GM21381 (cell line): ENCODE measurements at regions not wholly inside any gene's neighbourhood (a gene's known extent, or its start where the extent isn't known, plus 50 kb on each side); places are given as distances from the start of the nearest gene placed in this dataset.

Source experiments
- ATAC-seq: cut with Tn5 transposase; IDR thresholded peaks from one replicate; pipeline ENCODE4 v1.9.1; 2021; ENCODE audit warnings: mild to moderate bottlenecking, moderate library complexity; ENCODE audit not compliant: unreplicated experiment

DNA sequence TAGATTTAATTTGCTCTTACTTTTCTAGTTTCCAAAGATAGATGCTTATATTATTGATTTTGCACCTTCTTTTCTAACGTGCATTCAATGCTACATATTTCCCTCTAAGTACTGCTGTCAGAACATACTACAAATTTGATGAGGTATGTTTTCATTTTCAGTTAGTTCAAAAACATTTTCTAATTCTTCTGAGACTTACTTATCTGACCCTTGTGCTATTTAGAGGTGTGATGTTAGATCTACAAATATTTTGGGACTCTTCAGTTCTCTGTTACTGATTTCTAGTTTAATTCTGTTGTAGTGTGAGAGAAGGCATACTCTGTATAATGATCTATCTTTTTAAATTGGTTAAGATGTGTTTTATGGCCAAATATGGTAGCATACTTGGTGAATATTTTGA lies 97.8 kb upstream of the TMEM168 start:
- no peak for ATAC-seq

DNA sequence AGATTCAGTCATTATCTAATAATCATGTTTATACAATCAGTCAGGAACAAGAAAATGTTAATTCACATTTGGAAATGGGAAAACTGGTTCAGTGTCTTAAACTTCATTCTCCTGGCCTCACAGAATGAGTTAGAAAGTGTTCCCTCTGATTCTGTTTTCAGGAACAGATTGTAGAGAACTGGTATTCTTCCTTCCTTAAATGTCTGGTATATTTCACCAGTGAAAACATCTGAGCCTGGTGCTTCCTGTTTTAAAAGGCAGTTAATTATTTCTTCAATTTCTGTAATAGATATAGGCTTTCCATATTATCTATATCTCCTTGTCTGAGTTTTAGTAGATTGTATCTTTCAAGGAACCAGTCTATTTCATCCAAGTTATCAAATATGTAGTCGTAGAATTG lies 97.1 kb upstream of the TMEM168 start:
- ATAC-seq = no peak

DNA sequence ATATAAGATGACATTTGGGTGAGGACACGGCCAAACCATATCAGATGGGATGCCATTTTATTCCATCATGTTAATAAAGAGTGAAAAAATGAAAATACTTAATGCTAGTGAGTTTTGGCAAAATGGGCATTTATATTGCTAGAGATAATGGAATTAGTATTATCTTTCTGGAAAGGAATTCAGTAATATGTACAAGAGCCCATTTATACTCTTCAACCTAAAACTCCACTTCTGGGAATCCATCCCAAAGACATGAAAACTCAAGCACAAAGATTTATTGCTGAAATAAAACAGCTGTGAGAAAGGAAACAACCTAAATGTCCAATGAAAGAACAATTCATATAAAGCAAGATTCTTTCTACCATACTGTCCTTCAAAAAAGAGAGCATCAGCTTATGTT lies 96.0 kb upstream of the TMEM168 start:
- no peak for ATAC-seq

GRCh38 chr7:112882991-112883390 lies 92.8 kb upstream of the TMEM168 start:
- no peak for ATAC-seq

DNA sequence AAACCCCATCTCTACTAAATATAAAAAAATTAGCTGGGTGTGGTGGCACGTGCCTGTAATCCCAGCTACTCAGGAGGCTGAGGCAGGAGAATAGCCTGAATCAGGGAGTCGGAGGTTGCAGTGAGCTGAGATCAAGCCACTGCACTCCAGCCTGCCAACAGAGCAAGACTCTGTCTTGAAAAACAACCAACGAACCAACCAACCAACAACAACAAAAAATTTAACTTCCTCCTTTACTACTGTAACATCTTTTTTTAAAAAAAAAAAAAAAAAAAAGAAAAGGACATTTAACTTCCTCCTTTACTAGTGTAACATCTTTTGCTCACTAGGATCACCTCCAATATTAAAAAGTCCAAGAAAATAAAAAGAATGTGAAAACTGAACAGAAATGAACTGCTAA lies 92.3 kb upstream of the TMEM168 start:
- ATAC-seq = no peak

DNA sequence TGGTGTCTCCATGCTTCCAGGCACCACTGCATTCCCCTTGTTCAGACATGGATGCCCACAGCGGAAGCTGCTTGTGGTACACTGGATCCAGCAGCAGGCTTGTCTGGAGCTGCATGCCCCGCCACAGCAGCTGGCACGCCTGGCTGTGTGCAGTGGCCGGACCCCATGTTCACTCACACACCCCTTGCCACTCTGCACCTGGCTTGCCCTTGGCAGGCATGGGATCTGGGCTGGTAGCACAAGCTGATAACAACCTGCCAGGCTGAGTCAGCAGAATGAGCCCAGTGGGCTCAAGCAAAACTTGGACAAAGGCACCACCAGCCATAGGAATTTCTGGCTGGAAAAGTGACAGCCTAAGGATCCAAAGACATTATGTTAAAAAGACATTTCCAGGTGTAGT lies 91.8 kb upstream of the TMEM168 start:
- no peak for ATAC-seq

DNA sequence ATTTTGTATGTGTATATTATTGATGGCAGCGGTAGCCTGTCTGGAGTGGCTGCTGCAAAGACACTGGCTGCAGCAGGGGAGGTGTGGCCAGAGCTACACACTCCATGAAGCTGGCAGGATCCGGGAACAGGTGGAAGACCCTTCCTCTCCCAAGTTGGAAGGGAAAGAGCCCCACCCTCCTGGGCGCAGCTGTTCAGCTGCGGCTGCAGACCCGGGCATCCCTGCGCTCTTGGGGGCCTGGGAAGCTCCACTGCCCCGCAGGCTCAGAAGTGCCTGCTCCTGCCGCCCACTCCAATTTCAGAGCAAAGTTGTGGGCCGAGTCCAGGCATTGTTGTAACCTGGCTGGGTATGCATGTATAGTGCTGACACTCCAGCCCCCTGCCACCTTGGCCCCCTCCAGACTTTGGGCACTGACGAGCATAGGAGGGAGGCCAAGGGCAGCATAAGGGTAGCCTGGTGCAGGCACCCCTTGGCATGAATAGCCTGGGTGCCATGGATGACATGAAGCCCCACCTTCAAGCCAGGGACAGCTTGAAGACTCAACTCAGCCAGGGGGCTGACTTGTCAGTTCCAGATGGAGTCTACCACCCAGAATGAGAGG lies 90.7 kb upstream of the TMEM168 start:
- ATAC-seq = no peak

DNA sequence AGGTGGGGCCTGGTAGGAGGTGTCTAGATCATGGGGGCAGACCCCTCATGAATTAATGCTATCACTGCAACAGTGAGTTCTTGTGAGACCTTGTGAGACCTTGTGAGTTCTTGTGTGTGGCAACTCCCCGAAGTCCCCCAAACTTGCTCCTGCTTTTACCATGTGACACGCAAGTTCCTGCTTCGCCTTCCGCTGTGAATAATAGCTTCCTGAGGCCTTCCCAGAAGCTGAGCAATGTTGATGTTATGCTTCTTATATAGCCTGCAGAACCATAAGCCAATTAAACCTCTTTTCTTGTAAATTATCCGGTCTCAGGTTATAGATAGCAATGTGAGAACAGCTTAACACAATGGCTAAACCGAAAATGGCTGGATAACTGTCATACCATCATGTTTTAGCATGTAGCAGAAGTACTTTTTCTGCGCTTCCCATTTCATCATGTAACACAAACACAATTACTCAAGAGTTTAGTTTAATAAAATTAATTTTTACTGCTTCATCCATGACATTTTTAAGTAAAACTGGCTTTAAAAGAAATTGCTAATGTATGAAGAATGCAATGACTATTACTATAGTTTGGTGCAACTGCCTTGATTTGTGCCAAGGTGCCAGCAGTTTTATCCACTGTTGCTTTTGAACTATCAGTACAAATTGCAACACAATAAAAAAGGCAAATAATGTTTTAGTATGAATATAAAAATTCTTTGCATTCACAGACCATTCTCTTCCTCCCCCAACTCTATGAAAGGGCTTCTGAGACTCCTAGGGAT lies 87.7 kb upstream of the TMEM168 start:
- ATAC-seq = no peak

DNA sequence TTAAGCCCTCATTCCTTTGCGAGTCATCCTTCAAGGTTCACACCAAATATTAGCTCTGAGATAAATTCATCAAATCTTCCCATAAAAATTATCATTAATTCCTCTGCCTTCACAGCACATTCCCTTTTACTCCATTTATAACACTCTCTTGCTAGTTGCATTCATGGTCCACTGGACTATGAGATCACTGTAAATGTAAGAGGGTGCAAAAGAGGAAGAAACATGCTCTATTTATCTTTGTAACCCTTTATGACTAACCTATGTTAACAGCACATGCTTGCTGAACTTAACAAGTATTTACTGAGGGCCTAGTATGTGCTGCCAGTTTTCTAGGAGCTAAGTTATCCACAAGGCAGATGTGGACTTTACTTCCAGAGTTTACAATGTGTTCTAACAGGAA lies 86.7 kb upstream of the TMEM168 start:
- no peak for ATAC-seq

DNA sequence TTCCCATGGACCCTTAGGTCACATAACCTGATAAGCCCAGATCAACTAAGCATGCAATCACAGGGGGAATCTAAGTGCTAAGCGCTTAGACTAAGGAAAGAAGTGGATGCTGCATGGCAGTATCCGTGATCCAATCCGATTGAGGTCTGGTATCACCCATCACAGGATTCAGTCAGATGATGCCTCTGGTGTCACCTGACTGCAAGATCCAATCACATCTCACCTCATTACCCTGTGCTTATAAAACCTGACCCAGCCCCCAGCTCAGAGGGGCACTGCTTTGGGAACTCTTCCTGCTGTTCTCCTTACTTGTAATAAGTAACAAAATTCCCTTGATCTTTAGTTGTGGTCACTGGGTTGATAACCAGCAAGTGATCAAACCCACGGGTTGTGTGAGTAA lies 84.7 kb upstream of the TMEM168 start:
- no peak for ATAC-seq

GRCh38 chr7:112873831-112874553 lies 83.8 kb upstream of the TMEM168 start:
- no peak for ATAC-seq

DNA sequence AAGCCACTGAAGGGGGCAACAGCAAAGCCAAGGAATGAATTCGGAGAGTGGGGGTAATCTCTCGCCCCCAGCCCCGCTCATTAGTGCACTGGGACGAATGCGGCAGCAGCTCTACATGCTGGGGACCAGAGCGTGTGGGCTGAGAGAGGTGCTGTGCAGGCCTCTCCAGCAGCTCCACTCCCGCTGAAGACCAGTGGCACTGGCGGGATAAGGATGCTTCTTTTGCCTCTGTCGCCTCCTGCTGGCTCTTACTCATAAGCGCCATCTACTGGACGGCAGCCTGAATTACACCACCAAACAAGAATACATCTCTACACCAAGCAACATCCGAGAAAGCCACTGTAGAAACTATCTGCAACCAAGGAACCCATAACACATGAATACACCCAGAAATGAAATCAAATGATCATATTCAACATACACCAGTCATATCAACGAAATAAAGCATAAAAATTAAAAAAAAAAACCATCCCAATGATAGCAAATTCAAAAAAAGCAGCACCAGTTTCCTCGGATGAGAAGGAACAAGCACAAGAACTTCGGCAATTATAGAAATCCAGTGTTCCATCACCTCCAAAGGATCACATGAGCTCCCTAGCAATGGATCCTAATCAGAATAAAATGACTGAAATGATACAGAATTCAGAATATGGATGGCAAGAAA lies 79.0 kb upstream of the TMEM168 start:
- ATAC-seq = no peak

- ATAC-seq = no peak
These were observed 78.4 kb upstream of the TMEM168 start for GRCh38 chr7:112868609-112869008.

DNA sequence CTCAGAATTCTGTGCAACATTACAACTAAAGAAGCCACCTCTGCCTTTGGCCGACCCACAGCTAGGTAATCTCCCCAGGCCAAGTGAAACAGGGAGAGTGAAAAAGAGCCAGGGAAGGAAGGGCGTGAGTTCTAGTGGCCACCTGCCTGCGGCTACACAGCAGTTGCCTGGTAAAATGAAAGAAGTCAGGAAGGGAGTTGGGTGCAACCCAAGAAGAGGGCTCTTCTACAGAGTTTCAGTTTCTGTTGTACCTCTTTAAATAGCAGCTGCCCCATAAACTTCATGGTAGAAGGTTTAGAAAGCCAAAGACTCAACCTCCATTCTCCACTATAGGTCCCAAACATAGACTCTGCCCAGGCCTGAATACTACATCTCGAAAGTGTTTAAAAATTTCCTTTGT lies 76.2 kb upstream of the TMEM168 start:
- peak; percentile 100 for ATAC-seq

GRCh38 chr7:112864380-112864779 lies 74.2 kb upstream of the TMEM168 start:
- ATAC-seq = no peak

DNA sequence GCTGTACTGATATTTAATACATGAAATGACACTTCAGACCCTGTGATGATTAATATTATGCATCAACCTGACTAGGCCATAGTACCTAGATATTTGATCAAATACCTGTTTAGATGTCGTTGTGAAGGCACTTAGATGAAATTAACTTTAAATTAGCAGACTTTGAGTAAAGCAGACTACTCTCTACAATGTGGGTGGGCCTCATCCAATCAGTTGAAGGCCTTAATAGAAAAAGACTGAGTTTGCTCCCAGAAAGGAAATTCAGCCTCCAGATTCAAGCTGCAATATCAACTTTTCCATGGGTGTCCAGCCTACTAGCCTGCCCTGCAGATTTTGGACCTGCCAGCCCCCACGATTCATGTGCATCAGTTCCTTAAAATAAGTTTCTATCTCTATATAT lies 68.6 kb upstream of the TMEM168 start:
- no peak for ATAC-seq

DNA sequence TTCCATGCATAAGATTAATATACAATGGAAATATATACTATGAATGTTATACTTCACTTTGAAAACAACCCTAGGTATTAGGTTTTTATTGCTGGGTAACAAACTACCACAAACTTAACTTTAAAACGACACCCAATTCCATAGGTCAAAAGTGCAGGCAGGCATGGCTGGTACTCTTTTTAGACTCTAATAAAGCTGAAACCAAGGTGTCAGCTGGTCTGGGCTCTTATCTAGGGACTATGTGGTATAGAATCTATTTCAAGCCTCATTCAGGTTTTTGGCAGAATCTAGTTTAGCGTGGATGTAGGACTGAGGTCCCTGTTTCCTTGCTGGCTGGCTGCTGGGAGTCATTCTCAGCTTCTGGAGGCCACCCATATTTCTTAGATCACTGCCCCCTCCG lies 65.0 kb upstream of the TMEM168 start:
- no peak for ATAC-seq

- no peak for ATAC-seq
These were observed 64.0 kb upstream of the TMEM168 start for GRCh38 chr7:112854169-112854568.

GRCh38 chr7:112853422-112853821 lies 63.2 kb upstream of the TMEM168 start:
- ATAC-seq = no peak

- ATAC-seq = no peak
These were observed 53.0 kb upstream of the TMEM168 start for GRCh38 chr7:112843151-112843550.
